WTC11 (cell line): ENCODE measurements at regions not wholly inside any gene's neighbourhood (a gene's known extent, or its start where the extent isn't known, plus 50 kb on each side); places are given as distances from the start of the nearest gene placed in this dataset.

Experiments used
- SMAD3 ChIP-seq: sonication (generic); formaldehyde crosslinking; IDR thresholded peaks from 2 replicates; pipeline ENCODE4 v1.8.0; 2022; ENCODE audit warnings: missing genetic modification reagents, mild to moderate bottlenecking, borderline replicate concordance
- TF ChIP-seq, protein P1 (sequence below): fragments of 200-600 bp; IDR thresholded peaks from 2 replicates; pipeline ENCODE4 v1.8.0; 2022; ENCODE audit warnings: antibody characterized with exemption

DNA sequence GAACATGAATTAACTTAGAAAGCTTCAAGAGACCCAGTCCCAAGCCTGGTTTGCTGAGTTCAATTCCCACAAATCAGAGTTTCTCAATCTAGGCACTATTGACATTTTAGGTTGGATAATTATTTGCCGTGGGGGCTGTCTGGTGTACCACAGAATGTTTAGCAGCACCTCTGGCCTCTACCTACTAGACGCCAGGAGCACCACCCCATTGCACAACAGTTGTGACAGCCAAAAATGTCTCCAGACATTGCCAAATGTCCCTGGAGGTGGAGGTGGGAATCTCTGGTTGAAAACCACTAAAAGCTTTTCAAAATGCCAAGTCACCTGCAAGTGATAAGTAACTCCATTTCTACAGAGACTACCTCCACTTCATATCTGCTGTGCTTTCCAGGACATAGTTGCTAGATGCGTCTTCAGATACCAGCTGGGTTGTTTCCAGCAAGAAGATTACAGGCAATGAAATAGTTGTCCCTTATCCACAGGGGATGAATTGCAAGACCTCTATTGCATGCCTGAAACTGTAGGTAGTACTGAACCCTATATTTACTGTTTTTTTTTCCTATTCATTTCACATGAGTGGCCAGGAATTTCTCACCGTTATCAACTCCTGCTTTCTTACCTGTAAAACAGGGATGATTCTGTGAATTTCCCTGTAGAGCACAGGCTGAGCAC, 554.3 kb downstream of the ZEB2 start:
- TF ChIP-seq, protein P1, sequence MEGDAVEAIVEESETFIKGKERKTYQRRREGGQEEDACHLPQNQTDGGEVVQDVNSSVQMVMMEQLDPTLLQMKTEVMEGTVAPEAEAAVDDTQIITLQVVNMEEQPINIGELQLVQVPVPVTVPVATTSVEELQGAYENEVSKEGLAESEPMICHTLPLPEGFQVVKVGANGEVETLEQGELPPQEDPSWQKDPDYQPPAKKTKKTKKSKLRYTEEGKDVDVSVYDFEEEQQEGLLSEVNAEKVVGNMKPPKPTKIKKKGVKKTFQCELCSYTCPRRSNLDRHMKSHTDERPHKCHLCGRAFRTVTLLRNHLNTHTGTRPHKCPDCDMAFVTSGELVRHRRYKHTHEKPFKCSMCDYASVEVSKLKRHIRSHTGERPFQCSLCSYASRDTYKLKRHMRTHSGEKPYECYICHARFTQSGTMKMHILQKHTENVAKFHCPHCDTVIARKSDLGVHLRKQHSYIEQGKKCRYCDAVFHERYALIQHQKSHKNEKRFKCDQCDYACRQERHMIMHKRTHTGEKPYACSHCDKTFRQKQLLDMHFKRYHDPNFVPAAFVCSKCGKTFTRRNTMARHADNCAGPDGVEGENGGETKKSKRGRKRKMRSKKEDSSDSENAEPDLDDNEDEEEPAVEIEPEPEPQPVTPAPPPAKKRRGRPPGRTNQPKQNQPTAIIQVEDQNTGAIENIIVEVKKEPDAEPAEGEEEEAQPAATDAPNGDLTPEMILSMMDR, result no peak
- TF ChIP-seq SMAD3, result no peak
